ENCODE measurements at regions not wholly inside any gene's neighbourhood (a gene's known extent, or its start where the extent isn't known, plus 50 kb on each side); places are given as distances from the start of the nearest gene placed in this dataset.
"Not testable (repeated sequence)": the region's sequence is repeated elsewhere in the genome, so short reads cannot be mapped to it uniquely, and the experiment has no call there.

GRCh38 chr3:71951842-71952241 is 166.9 kb upstream of the PROK2 start:
- no peak for DNase-seq
- no peak for ATAC-seq
- intact Hi-C loops (cut with DNase I, micrococcal nuclease): loop anchor here in 1 of 2 donors (10.0 kb wide), 1 partner anchor 863 kb away; no protein-coding TSS in a partner anchor

- DNase-seq (no peak), ATAC-seq (no peak)
- intact Hi-C loops (cut with DNase I, micrococcal nuclease): loop anchor here in 1 of 2 donors (10.0 kb wide), 1 partner anchor 863 kb away; no protein-coding TSS in a partner anchor
Measured at GRCh38 chr3:71951361-71951760, 166.4 kb upstream of the PROK2 start.

DNA sequence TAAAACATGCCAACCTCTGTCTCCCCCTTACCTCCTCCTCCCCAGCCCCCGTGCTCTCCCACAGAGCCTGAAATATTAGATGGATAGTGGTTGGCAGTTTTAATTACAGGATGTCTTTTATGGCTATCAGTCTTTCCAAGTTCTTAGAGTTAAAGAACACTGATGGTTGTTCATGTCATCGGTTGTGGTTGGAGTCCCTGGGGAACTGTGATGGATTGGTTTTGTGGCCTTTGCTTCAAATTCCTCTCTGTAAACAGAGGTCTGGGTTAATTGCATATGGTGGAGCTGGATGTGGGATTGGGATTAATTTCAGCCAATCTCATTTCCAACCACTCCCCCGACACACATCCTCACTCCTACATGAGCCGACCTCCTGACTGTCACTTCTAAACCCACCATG is 164.5 kb upstream of the PROK2 start:
- ATAC-seq: no peak
- intact Hi-C loops (cut with DNase I, micrococcal nuclease): no loop called here
- no peak for DNase-seq

- ATAC-seq (no peak), DNase-seq (no peak)
Measured at GRCh38 chr3:71944482-71945065, 159.6 kb upstream of the PROK2 start.

GRCh38 chr3:71942432-71943187 is 157.7 kb upstream of the PROK2 start:
- no peak for DNase-seq
- intact Hi-C loops (cut with DNase I, micrococcal nuclease): no loop called here
- ATAC-seq: no peak

More at GRCh38 chr3:71944482-71945065, 159.6 kb upstream of the PROK2 start:
- intact Hi-C loops (cut with DNase I, micrococcal nuclease): no loop called here

DNA sequence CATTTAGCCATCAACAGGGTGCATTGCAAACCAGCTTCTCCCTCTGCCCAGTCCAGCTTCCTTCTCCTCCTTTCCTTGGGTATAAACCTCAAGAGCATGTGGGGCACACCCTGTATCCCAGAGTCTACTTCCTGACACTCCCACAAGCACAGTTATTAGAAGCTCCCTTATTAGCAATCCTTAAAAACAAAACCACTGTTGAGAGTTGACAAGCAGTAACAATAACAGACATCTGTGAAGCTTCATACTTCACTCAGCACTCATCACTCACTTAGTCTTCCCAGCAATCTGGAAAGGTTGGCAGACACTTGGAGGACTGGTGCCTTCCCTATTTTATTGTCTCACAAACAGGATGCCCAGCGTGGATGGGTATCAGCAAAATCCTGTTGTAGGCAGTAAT is 155.5 kb upstream of the PROK2 start:
- DNase-seq: no peak
- no peak for ATAC-seq
- intact Hi-C loops (cut with DNase I, micrococcal nuclease): no loop called here

- ATAC-seq; intact Hi-C loops (cut with DNase I, micrococcal nuclease); DNase-seq: not testable (repeated sequence)
Measured at GRCh38 chr3:71938081-71938480, 153.1 kb upstream of the PROK2 start.

DNA sequence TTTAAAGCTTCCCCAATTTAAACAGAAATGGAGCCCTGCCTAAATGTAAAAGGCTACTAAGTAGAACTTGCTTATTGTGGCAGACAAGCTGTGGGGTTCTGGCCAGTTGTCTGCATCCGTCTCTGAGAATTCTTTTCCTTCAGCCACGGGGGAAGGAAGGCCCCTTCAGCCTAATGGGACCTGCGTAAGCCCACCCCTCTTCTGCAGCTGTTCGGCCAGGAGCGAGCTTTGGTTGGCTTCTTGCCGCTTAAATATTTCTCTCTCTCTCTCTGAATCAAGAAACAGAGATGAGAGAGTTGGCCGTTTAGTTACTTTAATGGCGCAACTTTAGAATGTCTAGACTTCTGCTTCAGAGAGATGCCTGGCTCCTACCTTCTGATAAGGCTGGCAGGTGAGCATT is 151.7 kb upstream of the PROK2 start:
- intact Hi-C loops (cut with DNase I, micrococcal nuclease): no loop called here
- ATAC-seq (no peak), DNase-seq (no peak)

DNA sequence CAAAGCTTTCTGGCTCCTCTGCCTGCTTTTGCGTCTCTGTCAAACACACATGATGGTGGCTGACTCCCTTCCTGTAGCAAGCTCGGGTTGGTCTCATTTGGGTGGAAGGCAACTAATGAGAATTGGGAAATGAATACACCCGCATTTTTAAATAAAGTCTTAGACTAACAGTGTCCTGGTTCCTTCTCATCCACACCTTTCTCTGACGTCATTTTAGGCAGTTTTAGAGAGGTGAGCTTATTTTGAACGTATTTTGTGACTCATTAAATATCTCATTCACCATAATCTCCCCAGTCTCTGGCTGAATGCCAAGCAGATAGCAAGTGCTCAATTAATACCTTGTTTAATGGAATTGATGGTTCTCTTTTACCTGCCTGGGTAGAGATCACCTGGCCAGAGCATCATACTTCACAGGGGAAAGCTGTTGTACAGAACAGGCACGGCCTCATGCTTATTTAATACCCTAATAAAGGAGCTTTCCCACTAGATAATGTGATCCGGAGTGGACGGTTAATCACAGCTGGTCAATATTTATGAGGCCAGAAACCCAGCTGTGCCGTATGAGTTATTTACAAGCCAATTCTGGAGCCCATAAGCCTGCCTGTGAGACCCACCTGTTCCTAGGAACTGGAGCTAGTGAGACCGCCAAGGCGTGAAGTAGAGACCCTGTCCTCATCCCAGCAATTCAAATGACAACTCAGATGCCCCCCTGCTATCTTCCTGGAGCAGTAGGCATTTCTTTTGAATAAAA is 149.7 kb upstream of the PROK2 start:
- ATAC-seq (no peak), DNase-seq (no peak)
- intact Hi-C loops (cut with DNase I, micrococcal nuclease): no loop called here

DNA sequence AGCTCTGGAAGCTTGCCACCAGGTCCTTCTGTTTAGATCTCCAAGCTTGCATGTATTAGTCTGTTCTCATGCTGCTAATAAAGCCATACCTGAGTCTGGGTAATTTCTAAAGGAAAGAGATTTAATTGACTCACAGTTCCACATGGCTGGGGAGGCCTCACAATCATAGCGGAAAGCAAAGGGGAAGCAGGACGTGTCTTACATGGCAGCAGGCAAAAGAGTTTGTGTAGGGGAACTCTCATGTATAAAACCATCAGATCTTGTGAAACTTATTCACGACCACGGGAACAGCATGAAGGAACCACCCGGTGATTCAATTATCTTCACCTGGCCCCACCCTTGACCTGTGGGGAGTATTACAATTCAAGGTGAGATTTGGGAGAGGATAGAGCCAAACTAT is 147.0 kb upstream of the PROK2 start:
- intact Hi-C loops (cut with DNase I, micrococcal nuclease): no loop called here
- no peak for DNase-seq
- no peak for ATAC-seq

DNA sequence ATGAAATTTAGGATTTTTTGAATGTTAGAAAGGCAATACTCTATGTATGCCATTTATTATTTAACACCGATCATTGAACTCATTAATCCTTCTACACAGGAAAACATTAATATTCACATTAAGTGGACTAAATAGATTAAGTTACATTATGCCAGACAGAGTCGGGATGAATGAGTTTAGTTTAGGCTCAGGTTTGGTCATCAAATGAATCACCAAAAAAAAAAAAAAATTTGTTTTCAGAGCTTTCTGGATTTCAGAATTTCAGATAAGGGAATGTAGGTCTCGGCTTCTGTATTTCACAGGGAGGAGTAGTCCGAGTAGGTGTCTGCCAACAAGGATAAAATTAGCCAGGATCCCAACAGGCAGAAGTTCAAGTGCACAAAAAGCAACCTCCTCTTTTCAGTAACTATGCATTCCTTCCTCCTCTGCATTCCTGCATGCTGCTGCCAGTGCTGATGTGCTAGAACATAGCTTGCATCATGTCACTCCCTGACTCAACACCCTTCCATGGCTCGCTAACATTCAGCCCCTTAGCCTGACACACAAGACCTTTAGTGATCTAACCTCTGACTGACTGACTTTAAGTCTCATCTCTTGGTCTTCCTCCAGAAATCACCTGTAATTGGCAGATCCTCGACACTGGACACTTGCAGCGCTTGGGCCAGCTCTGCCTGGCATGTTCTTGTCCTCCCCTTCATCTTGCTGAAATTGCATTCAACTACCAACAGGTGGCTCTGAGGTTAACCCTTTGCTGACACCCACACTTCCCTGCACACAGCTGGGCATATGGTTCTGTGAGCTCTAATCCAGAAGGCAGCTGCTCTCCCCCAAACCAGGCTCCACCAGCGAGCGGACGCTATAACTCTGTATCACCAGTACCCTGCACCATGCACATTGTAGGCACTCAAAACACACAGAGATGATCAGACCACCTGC is 145.4 kb upstream of the PROK2 start:
- no peak for ATAC-seq
- intact Hi-C loops (cut with DNase I, micrococcal nuclease): no loop called here
- no peak for DNase-seq

DNA sequence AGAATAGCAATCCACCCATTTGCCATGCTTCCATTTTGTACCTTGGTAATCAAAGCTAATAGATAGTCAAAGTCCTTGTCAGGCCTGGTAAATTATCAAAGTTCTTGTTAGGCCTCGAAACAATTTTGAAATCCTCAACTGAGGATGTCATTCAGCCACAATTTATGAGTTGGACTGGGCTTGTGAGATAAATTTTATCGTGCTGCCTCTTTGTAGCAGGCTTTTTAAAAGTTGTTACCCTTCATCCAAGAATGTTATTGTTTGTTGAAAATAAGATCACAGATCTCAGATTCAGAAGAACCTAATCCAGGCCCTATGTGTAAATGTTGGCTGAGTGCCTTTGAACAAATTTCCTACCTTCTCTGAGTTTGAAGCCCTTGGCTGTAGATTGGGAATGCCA is 143.3 kb upstream of the PROK2 start:
- ATAC-seq (no peak), DNase-seq (no peak)
- intact Hi-C loops (cut with DNase I, micrococcal nuclease): no loop called here

GRCh38 chr3:71927505-71928066 is 142.6 kb upstream of the PROK2 start:
- DNase-seq: no peak
- intact Hi-C loops (cut with DNase I, micrococcal nuclease): no loop called here
- no peak for ATAC-seq

DNA sequence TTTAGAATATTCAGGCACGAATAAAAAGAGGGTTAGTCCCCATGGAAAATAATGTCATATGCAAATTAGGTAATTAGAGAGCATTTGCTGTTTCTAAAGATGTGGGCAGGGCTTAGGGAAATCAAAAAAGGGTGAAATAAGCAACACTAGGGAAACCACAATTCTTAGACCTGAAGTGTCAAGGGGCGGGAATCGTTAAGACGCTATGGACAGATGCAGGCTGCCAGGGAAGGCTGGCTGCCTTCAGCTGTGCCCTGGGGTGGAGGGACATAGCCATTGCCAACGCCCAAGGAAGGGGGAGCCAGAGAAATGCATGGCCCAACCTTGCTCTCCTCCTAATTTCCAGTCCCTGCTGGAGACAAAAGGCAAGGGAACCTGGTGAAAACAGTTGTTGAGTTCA is 141.7 kb upstream of the PROK2 start:
- no peak for DNase-seq
- no peak for ATAC-seq
- intact Hi-C loops (cut with DNase I, micrococcal nuclease): no loop called here

DNA sequence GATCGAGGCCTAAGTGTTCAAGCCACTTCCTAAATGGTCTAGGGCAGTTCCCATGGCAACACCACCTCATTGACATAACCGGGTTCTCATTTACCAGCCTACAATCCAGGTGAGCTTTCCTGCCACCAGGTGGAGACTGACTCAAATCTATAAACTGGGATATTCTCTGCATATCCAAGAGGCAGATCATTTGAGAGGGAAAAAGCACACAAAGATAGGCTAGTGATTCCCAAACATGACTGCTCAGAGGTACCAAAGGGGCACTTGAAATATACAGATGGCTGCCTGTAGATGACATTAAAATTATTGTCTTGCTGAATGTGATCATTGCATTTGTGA is 141.3 kb upstream of the PROK2 start:
- ATAC-seq: peak; percentile 92
- intact Hi-C loops (cut with DNase I, micrococcal nuclease): no loop called here
- peak; percentile 35 to 59 for DNase-seq

DNA sequence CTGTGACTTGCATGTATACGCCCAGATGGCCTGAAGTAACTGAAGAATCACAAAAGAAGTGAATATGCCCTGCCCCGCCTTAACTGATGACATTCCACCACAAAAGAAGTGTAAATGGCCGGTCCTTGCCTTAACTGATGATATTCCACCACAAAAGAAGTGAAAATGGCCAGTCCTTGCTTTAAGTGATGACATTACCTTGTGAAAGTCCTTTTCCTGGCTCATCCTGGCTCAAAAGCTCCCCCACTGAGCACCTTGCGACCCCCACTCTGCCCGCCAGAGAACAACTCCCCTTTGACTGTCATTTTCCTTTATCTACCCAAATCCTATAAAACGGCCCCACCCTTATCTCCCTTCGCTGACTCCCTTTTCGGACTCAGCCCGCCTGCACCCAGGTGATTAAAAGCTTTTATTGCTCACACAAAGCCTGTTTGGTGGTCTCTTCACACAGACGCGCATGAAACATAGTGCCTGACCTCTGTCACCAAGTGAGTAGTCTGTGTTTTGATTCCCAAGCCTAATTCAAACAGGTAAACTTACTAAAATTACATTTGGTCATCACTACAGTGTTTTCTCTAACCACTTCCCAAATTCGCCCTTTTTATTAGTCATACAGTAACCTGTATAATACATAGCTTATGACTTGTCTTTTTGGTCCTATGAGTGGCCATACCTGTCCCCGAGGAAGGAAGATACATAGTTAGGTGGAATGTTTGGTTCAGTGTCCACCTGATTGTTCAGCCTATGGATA is 140.7 kb upstream of the PROK2 start:
- intact Hi-C loops (cut with DNase I, micrococcal nuclease); ATAC-seq; DNase-seq: not testable (repeated sequence)

- intact Hi-C loops (cut with DNase I, micrococcal nuclease): no loop called here
- DNase-seq (no peak), ATAC-seq (no peak)
Measured at GRCh38 chr3:71924721-71925120, 139.8 kb upstream of the PROK2 start.

DNA sequence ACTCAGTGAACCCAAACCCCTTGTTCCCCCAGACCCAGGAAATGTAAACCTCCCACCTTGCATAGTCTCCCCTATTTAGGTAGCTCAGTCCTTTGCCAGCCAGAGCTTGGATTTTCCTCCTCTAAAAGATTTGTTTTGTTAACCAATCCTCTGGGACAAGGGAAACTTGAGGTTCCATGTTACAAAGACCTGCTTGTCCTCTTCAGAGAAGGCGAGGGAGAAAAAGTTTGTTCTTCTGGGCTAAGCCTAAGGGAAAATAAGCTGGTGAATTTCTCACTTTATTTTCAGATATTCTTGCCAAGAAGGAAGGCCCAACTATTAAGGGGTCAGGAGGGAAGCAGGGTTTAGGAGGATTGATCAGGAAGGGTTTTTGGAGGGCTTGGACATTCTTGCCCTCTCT is 136.1 kb upstream of the PROK2 start:
- ATAC-seq: no peak
- intact Hi-C loops (cut with DNase I, micrococcal nuclease): no loop called here

More for the DNA sequence above, 136.1 kb upstream of the PROK2 start:
- DNase-seq: no peak

All from left colon (tissue), 2 donors.